HepG2 (cell line): ENCODE measurements at regions not wholly inside any gene's neighbourhood (a gene's known extent, or its start where the extent isn't known, plus 50 kb on each side); places are given as distances from the start of the nearest gene placed in this dataset.

ENCODE experiments used
- CBX5 ChIP-seq: sonication (generic); formaldehyde crosslinking; IDR thresholded peaks from 2 replicates; pipeline ENCODE4 v1.4.0; 2020; ENCODE audit warnings: missing genetic modification reagents, borderline replicate concordance
- FLYWCH1 ChIP-seq: sonication (generic); formaldehyde crosslinking; IDR thresholded peaks from 2 replicates; pipeline ENCODE4 v1.8.1; 2023; ENCODE audit warnings: mild to moderate bottlenecking, missing genetic modification reagents
- GATA4 ChIP-seq: sonication (generic); IDR thresholded peaks from 2 replicates; pipeline ENCODE4 v1.6.1; 2016; ENCODE audit warnings: antibody characterized with exemption, low read depth, borderline replicate concordance
- HNF4G ChIP-seq, 2 experiments: sonication (generic) in 1 of 2; formaldehyde crosslinking in 1 of 2; IDR thresholded peaks; 2 replicates each; pipeline versions ENCODE4 v1.4.0 to v1.6.1; 2011 to 2020; ENCODE audit warnings: borderline replicate concordance in 2 of 2, low read depth in 2 of 2, mild to moderate bottlenecking in 2 of 2, low read length in 1 of 2, missing genetic modification reagents in 1 of 2, moderate library complexity in 1 of 2
- HOXA3 ChIP-seq: sonication (generic); formaldehyde crosslinking; IDR thresholded peaks from 2 replicates; pipeline ENCODE4 v1.5.0; 2020; ENCODE audit warnings: missing genetic modification reagents
- HOXD1 ChIP-seq: sonication (generic); formaldehyde crosslinking; IDR thresholded peaks from 2 replicates; pipeline ENCODE4 v1.5.0; 2020; ENCODE audit warnings: missing genetic modification reagents
- JUNB ChIP-seq: sonication (generic); formaldehyde crosslinking; IDR thresholded peaks from 2 replicates; pipeline ENCODE4 v1.8.0; 2022; ENCODE audit warnings: missing genetic modification reagents, mild to moderate bottlenecking, borderline replicate concordance
- KDM5B ChIP-seq: sonication (generic); formaldehyde crosslinking; IDR thresholded peaks from 2 replicates; pipeline ENCODE4 v1.4.0; 2020; ENCODE audit warnings: missing genetic modification reagents, mild to moderate bottlenecking, borderline replicate concordance
- KLF15 ChIP-seq: sonication (generic); formaldehyde crosslinking; IDR thresholded peaks from 2 replicates; pipeline ENCODE4 v1.8.1; 2023; ENCODE audit warnings: borderline replicate concordance, mild to moderate bottlenecking, inconsistent platforms, missing genetic modification reagents, mixed read lengths
- NBN ChIP-seq: fragments of 450-650 bp; conservative IDR thresholded peaks from 2 replicates; pipeline ENCODE4 v1.6.1; 2017
- ZFP1 ChIP-seq: IDR thresholded peaks from 2 replicates; pipeline ENCODE4 v1.6.1; 2016
- ZNF12 ChIP-seq: sonication (generic); formaldehyde crosslinking; IDR thresholded peaks from 2 replicates; pipeline ENCODE4 v1.5.0; 2020; ENCODE audit warnings: missing genetic modification reagents
- ZNF253 ChIP-seq: sonication (generic); formaldehyde crosslinking; IDR thresholded peaks from 2 replicates; pipeline ENCODE4 v1.8.0; 2022; ENCODE audit warnings: mild to moderate bottlenecking, missing genetic modification reagents, borderline replicate concordance
- ZNF431 ChIP-seq: sonication (generic); formaldehyde crosslinking; IDR thresholded peaks from 2 replicates; pipeline ENCODE4 v1.9.0; 2022; ENCODE audit warnings: missing genetic modification reagents, low read depth, mild to moderate bottlenecking, borderline replicate concordance
- ZNF746 ChIP-seq: sonication (generic); formaldehyde crosslinking; IDR thresholded peaks from 2 replicates; pipeline ENCODE4 v1.8.0; 2022; ENCODE audit warnings: mild to moderate bottlenecking, missing genetic modification reagents
- ZNF782 ChIP-seq: sonication (generic); formaldehyde crosslinking; IDR thresholded peaks from 2 replicates; pipeline ENCODE4 v1.4.0; 2020; ENCODE audit warnings: missing genetic modification reagents, mild to moderate bottlenecking, borderline replicate concordance
- TF ChIP-seq, protein P1 (sequence below): sonication (generic); formaldehyde crosslinking; IDR thresholded peaks from 2 replicates; pipeline ENCODE4 v1.5.1; 2020; ENCODE audit warnings: mild to moderate bottlenecking, missing genetic modification reagents
- TF ChIP-seq, protein P2 (sequence below): sonication (generic); formaldehyde crosslinking; IDR thresholded peaks from 2 replicates; pipeline ENCODE4 v1.4.0; 2020; ENCODE audit warnings: mild to moderate bottlenecking, missing genetic modification reagents
- TF ChIP-seq, protein P3 (sequence below): sonication (generic); formaldehyde crosslinking; IDR thresholded peaks from 2 replicates; pipeline ENCODE4 v1.4.0; 2020; ENCODE audit warnings: missing genetic modification reagents
- TF ChIP-seq, protein P4 (sequence below): sonication (generic); formaldehyde crosslinking; IDR thresholded peaks from 2 replicates; pipeline ENCODE4 v1.5.0; 2020; ENCODE audit warnings: missing genetic modification reagents
- TF ChIP-seq, protein P5 (sequence below): sonication (generic); formaldehyde crosslinking; IDR thresholded peaks from 2 replicates; pipeline ENCODE4 v1.4.0; 2020; ENCODE audit warnings: missing genetic modification reagents

DNA sequence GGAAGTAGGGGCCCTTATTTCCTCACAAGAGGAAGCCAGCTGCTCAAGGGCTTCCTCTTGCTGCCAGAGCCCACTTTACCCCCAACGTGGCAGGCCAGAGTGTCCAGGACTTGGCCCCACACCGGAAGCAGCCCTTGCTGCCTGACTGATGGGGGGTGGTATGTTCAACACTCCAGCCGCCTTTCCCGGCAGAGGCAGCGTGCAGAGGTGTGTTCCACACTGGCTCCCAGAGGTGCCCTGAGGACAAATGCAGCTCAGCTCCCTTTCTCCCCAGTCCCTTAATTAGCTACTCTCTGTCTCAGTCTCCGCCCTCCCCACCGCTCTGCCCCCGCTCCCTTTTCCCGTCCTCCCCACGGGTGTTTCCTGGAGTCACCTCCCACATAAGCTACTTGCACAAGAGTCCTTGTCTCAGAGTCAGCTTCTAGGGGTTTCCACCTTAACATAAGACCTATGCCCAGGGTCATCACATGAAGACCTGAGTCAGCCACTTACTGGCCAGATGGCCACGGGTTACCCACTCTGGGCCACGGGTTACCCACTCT lies 61.7 kb upstream of the SHLD1 start (continued):
- TF ChIP-seq, protein P1, sequence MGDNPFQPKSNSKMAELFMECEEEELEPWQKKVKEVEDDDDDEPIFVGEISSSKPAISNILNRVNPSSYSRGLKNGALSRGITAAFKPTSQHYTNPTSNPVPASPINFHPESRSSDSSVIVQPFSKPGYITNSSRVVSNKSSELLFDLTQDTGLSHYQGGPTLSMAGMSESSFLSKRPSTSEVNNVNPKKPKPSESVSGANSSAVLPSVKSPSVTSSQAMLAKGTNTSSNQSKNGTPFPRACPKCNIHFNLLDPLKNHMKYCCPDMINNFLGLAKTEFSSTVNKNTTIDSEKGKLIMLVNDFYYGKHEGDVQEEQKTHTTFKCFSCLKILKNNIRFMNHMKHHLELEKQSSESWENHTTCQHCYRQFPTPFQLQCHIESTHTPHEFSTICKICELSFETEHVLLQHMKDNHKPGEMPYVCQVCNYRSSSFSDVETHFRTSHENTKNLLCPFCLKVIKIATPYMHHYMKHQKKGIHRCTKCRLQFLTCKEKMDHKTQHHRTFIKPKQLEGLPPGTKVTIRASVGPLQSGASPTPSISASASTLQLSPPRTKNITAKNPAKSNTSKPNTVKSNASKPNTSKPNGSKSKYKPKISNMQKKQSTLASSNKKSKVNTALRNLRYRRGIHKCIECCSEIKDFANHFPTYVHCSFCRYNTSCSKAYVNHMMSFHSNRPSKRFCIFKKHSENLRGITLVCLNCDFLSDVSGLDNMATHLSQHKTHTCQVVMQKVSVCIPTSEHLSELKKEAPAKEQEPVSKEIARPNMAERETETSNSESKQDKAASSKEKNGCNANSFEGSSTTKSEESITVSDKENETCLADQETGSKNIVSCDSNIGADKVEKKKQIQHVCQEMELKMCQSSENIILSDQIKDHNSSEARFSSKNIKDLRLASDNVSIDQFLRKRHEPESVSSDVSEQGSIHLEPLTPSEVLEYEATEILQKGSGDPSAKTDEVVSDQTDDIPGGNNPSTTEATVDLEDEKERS = peak; percentile 30; the same call in 1 of the 2 replicates
- TF ChIP-seq ZFP1 (CRISPR knock-in tag) (no peak), GATA4 (no peak), ZNF12 (CRISPR knock-in tag) (no peak), KDM5B (CRISPR knock-in tag) (peak; percentile 28; the same call in 1 of the 2 replicates), JUNB (no peak), HNF4G (IDR thresholded peaks at IDR 0.05; ENCODE audit: borderline replicate concordance, low read depth, low read length) (no peak), HNF4G (CRISPR knock-in tag; IDR thresholded peaks at IDR 0.05; ENCODE audit: borderline replicate concordance, low read depth) (no peak), NBN (no peak), CBX5 (CRISPR knock-in tag) (no peak), KLF15 (no peak), HOXA3 (CRISPR knock-in tag) (no peak), FLYWCH1 (no peak), ZNF746 (CRISPR knock-in tag) (no peak), ZNF782 (no peak), ZNF431 (no peak), ZNF253 (CRISPR knock-in tag) (no peak), HOXD1 (CRISPR knock-in tag) (no peak)
- TF ChIP-seq, protein P2, sequence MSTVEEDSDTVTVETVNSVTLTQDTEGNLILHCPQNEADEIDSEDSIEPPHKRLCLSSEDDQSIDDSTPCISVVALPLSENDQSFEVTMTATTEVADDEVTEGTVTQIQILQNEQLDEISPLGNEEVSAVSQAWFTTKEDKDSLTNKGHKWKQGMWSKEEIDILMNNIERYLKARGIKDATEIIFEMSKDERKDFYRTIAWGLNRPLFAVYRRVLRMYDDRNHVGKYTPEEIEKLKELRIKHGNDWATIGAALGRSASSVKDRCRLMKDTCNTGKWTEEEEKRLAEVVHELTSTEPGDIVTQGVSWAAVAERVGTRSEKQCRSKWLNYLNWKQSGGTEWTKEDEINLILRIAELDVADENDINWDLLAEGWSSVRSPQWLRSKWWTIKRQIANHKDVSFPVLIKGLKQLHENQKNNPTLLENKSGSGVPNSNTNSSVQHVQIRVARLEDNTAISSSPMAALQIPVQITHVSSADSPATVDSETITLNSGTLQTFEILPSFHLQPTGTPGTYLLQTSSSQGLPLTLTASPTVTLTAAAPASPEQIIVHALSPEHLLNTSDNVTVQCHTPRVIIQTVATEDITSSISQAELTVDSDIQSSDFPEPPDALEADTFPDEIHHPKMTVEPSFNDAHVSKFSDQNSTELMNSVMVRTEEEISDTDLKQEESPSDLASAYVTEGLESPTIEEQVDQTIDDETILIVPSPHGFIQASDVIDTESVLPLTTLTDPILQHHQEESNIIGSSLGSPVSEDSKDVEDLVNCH (CRISPR knock-in tag) = no peak
- TF ChIP-seq, protein P3, sequence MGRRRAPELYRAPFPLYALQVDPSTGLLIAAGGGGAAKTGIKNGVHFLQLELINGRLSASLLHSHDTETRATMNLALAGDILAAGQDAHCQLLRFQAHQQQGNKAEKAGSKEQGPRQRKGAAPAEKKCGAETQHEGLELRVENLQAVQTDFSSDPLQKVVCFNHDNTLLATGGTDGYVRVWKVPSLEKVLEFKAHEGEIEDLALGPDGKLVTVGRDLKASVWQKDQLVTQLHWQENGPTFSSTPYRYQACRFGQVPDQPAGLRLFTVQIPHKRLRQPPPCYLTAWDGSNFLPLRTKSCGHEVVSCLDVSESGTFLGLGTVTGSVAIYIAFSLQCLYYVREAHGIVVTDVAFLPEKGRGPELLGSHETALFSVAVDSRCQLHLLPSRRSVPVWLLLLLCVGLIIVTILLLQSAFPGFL = no peak
- TF ChIP-seq, protein P4, sequence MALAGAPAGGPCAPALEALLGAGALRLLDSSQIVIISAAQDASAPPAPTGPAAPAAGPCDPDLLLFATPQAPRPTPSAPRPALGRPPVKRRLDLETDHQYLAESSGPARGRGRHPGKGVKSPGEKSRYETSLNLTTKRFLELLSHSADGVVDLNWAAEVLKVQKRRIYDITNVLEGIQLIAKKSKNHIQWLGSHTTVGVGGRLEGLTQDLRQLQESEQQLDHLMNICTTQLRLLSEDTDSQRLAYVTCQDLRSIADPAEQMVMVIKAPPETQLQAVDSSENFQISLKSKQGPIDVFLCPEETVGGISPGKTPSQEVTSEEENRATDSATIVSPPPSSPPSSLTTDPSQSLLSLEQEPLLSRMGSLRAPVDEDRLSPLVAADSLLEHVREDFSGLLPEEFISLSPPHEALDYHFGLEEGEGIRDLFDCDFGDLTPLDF (CRISPR knock-in tag) = no peak
- TF ChIP-seq, protein P5, sequence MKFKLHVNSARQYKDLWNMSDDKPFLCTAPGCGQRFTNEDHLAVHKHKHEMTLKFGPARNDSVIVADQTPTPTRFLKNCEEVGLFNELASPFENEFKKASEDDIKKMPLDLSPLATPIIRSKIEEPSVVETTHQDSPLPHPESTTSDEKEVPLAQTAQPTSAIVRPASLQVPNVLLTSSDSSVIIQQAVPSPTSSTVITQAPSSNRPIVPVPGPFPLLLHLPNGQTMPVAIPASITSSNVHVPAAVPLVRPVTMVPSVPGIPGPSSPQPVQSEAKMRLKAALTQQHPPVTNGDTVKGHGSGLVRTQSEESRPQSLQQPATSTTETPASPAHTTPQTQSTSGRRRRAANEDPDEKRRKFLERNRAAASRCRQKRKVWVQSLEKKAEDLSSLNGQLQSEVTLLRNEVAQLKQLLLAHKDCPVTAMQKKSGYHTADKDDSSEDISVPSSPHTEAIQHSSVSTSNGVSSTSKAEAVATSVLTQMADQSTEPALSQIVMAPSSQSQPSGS (CRISPR knock-in tag) = no peak
